GM21526 (cell line): ENCODE measurements at regions not wholly inside any gene's neighbourhood (a gene's known extent, or its start where the extent isn't known, plus 50 kb on each side); places are given as distances from the start of the nearest gene placed in this dataset.

Experiments used
- ATAC-seq: cut with Tn5 transposase; IDR thresholded peaks from one replicate; pipeline ENCODE4 v1.9.1; 2021; ENCODE audit warnings: moderate library complexity; ENCODE audit not compliant: unreplicated experiment, low FRiP score

- no peak for ATAC-seq
Measured at GRCh38 chr12:126760092-126760491, 1506.9 kb upstream of the TMEM132C start.

GRCh38 chr12:126761420-126761819 is 1505.5 kb upstream of the TMEM132C start:
- no peak for ATAC-seq

- no peak for ATAC-seq
Measured at GRCh38 chr12:126762150-126762549, 1504.8 kb upstream of the TMEM132C start.

- no peak for ATAC-seq
Measured at GRCh38 chr12:126763359-126763758, 1503.6 kb upstream of the TMEM132C start.

- no peak for ATAC-seq
Measured at GRCh38 chr12:126767334-126767733, 1499.6 kb upstream of the TMEM132C start.

- ATAC-seq = no peak
Measured at GRCh38 chr12:126768517-126768916, 1498.5 kb upstream of the TMEM132C start.

GRCh38 chr12:126770188-126770587 is 1496.8 kb upstream of the TMEM132C start:
- ATAC-seq = no peak

- ATAC-seq = peak; percentile 76
Measured at GRCh38 chr12:126772171-126772864, 1494.7 kb upstream of the TMEM132C start.

- ATAC-seq = no peak
Measured at GRCh38 chr12:126773012-126773411, 1494.0 kb upstream of the TMEM132C start.

- ATAC-seq = no peak
Measured at GRCh38 chr12:126773491-126773890, 1493.5 kb upstream of the TMEM132C start.

- no peak for ATAC-seq
Measured at GRCh38 chr12:126776026-126776655, 1490.8 kb upstream of the TMEM132C start.

GRCh38 chr12:126780343-126780742 is 1486.6 kb upstream of the TMEM132C start:
- ATAC-seq = no peak

- no peak for ATAC-seq
Measured at GRCh38 chr12:126781593-126781992, 1485.4 kb upstream of the TMEM132C start.

GRCh38 chr12:126782083-126782482 is 1484.9 kb upstream of the TMEM132C start:
- no peak for ATAC-seq

- no peak for ATAC-seq
Measured at GRCh38 chr12:126784328-126784921, 1482.5 kb upstream of the TMEM132C start.

- no peak for ATAC-seq
Measured at GRCh38 chr12:126789963-126790362, 1477.0 kb upstream of the TMEM132C start.

- no peak for ATAC-seq
Measured at GRCh38 chr12:126791122-126791521, 1475.8 kb upstream of the TMEM132C start.

GRCh38 chr12:126792411-126792810 is 1474.6 kb upstream of the TMEM132C start:
- no peak for ATAC-seq

GRCh38 chr12:126797525-126797924 is 1469.4 kb upstream of the TMEM132C start:
- no peak for ATAC-seq

GRCh38 chr12:126798449-126798848 is 1468.5 kb upstream of the TMEM132C start:
- ATAC-seq = no peak

- ATAC-seq = no peak
Measured at GRCh38 chr12:126807312-126807865, 1459.6 kb upstream of the TMEM132C start.

GRCh38 chr12:126811391-126811790 is 1455.6 kb upstream of the TMEM132C start:
- no peak for ATAC-seq
